Adrenal gland (tissue), 5 donors: ENCODE measurements at regions not wholly inside any gene's neighbourhood (a gene's known extent, or its start where the extent isn't known, plus 50 kb on each side); places are given as distances from the start of the nearest gene placed in this dataset.

Source experiments
- POLR2A ChIP-seq, 2 donors: fragments of 450-650 bp; IDR thresholded peaks; one replicate each; pipeline ENCODE4 v1.6.1; 2017; ENCODE audit warnings: antibody characterized with exemption in 2 of 2, mild to moderate bottlenecking in 2 of 2, moderate library complexity in 1 of 2
- TF ChIP-seq, protein P1 (sequence below), 6 experiments: fragments of 450-650 bp in 4 of 6; fragments of 200-600 bp in 2 of 6; sonication (generic) in 1 of 6; IDR thresholded peaks; 1 replicate in 5 of 6; 2 replicates in 1 of 6; pipeline versions ENCODE4 v1.5.1 to v1.8.0; 2016 to 2021; ENCODE audit warnings: antibody characterized with exemption in 6 of 6, mild to moderate bottlenecking in 2 of 6, moderate library complexity in 1 of 6
- donor health status: DM: no; HTN: no; CAD: no.

- TF ChIP-seq, protein P1, sequence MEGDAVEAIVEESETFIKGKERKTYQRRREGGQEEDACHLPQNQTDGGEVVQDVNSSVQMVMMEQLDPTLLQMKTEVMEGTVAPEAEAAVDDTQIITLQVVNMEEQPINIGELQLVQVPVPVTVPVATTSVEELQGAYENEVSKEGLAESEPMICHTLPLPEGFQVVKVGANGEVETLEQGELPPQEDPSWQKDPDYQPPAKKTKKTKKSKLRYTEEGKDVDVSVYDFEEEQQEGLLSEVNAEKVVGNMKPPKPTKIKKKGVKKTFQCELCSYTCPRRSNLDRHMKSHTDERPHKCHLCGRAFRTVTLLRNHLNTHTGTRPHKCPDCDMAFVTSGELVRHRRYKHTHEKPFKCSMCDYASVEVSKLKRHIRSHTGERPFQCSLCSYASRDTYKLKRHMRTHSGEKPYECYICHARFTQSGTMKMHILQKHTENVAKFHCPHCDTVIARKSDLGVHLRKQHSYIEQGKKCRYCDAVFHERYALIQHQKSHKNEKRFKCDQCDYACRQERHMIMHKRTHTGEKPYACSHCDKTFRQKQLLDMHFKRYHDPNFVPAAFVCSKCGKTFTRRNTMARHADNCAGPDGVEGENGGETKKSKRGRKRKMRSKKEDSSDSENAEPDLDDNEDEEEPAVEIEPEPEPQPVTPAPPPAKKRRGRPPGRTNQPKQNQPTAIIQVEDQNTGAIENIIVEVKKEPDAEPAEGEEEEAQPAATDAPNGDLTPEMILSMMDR (IDR thresholded peaks at IDR 0.05) = no peak
- no peak for TF ChIP-seq POLR2A (IDR thresholded peaks at IDR 0.05)
Observed at GRCh38 chr12:9509464-9510161, 98.1 kb downstream of the KLRB1 start.
